HG03439 (cell line): ENCODE measurements at regions not wholly inside any gene's neighbourhood (a gene's known extent, or its start where the extent isn't known, plus 50 kb on each side); places are given as distances from the start of the nearest gene placed in this dataset.

Source experiments
- ATAC-seq: cut with Tn5 transposase; IDR thresholded peaks from one replicate; pipeline ENCODE4 v1.9.1; 2021; ENCODE audit warnings: mild to moderate bottlenecking, moderate library complexity; ENCODE audit not compliant: unreplicated experiment

DNA sequence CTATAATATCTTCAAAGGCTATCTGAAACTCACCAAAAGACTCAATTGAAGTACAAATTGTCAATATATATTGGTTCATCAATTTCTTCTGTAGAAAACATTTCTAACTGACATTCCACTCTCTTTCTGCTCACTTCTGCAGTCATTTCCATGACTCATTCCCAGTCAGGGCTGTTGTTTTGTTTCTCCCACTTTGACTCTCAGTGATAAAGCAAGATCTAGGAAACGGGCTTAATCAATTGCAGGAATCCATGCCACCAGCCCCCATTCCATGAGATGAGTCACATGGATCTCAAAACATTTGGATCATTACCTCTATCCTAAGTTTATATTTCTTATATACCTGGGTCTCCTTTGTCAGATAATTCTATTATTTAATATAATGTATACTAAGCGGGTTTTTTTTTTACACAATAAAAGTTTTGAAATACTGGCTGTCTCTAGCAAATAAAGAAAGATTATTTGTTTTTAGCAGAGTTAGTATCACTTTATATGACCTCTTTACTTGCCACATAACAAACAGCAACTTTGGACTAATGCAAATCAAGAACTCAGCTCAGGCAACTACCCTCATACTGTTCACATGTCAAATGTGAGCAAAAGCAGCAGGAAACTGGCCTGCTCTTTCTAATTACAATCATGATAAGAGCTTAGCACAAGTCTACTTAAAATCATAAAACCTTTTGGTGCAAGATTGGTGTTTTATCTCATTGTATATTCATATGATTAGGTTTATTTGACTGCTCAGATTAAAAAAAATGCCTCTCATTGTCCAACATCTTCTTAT, 251.1 kb upstream of the PIK3C3 start:
- no peak for ATAC-seq

GRCh38 chr18:41700416-41700815, 254.6 kb upstream of the PIK3C3 start:
- no peak for ATAC-seq

DNA sequence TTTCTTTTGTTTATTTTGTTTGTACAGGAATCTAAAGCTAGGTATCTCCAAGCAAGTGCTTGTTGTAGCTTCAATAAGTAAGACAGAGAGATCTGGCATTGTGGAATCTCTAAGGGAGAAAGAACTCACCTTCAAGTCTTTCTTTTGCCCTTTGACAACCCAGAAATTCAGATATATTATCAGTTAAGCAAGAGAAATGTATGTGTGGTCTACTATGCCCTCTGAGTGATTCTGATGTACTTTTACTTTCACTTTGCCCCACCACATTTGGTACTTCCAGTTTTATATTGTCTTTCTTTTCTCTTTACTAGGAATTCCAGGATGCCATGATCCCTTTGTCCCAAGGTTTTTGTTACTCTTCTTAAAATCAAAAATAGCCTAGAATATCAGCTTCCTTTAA, 259.6 kb upstream of the PIK3C3 start:
- no peak for ATAC-seq

DNA sequence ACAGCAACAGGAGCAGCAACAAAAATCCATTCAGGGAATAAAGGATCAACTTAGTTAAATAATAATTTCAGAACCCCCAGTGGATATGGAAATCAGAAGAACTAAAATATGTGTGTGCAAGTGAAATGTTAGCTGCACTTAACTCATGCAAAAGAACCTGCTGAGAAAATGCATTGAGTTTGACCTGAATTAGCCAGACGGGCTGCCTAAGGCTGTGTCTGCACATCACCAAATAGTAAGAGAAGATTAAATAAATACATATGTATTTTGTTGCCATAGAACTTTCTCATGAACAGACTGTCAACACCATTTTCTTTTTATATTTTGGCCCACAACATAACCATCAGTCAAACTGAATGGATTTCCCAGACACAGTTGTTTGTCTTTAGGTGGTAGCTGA, 262.0 kb upstream of the PIK3C3 start:
- no peak for ATAC-seq

DNA sequence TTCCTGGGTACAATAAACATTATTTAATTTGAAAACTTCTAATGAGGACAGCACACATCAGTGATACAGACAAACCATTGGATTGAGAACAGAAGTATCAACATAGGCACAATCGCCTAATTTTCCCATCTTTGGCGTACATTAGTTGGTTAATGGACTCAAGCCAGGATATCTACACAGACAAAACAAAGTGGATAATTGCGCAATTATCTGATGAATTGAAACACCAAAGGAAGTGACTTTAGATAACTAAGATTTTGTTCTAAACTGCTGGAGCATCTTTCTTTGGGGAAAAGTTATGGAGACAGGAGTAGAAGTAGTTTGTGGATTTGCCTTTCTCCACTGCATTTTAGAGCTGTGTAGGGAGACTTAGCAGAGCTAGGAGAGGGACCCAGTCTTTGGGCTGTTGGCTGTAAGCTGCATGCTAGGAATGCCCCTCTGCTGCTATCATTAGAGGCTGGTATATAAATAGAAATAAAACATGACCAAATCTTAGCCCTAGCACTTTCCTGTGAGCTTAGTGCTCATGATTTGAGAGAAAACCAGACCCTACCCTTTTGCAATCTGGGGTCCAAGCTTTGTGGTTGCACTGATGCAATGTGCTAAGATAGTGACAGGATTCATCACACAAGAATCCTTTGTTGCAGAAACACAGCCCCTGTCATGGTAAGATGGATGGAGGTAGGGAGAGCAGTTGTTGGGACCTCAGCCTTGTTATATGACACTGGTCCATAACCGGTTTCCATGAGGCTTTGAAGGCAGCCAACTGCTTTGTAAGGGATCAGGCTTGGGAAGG, 264.5 kb upstream of the PIK3C3 start:
- no peak for ATAC-seq

- ATAC-seq: no peak
Measured at GRCh38 chr18:41687138-41687537, 267.9 kb upstream of the PIK3C3 start.

GRCh38 chr18:41681138-41681880, 273.7 kb upstream of the PIK3C3 start:
- ATAC-seq: no peak

DNA sequence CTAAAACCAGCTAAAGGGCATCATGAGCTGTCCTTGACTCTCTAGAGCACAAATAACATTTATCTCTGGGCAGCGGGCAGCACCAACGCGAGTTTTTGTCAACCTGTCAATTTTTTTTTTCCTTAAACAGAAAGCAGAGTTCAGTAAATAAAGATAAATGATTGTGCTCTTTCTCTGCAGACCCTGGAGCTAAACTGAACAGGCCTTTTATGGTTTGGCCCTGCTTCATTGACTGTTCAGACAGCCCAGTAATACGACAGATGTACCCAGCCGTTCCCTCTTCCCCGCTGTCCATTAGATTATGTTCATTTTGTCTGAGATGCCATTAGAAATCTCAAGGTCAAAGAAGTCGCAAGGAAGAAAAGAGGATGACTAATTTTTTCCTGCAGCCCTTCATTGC, 280.5 kb upstream of the PIK3C3 start:
- no peak for ATAC-seq

DNA sequence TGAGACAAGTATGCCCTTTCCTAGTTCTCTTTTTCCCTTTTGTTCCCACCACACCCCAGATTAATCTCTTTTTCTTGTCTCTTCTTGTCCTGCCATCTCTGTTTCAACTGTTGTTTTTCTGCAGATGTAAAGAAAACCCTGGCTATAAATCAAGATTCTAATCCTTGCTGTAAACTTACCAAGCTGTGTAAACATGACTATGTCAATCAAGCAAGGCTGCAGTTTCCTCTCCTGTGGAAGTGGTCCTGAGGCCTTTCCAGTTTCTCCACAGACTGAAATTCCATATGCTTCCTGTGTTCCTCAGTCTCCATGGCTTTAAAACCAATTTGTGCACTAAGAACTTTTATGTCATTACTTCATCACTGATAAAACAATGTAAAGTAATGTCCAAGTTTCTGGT, 288.8 kb upstream of the PIK3C3 start:
- ATAC-seq: no peak

- no peak for ATAC-seq
Measured at GRCh38 chr18:41665210-41665609, 289.8 kb upstream of the PIK3C3 start.

DNA sequence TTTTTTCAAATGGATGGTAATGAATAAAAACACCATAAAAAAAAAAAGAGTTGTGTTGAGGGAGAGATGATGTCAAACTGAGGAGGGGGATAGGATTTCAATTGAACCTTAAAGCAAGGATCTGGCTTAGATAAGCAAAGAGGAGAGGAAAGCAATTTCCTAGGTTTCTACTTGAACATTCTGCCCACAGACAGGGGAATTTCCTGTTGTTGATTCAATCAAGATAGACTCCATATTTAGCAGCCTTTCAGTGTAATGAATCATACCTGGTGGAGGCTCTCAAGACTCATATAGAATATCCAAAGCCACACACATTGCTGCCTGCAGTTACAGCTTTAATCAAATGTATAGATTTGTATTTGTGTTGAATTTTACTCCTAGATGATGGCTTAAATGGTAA, 294.4 kb upstream of the PIK3C3 start:
- ATAC-seq: no peak

- no peak for ATAC-seq
Measured at GRCh38 chr18:41659438-41660130, 295.4 kb upstream of the PIK3C3 start.

GRCh38 chr18:41657189-41657588, 297.8 kb upstream of the PIK3C3 start:
- ATAC-seq: no peak

DNA sequence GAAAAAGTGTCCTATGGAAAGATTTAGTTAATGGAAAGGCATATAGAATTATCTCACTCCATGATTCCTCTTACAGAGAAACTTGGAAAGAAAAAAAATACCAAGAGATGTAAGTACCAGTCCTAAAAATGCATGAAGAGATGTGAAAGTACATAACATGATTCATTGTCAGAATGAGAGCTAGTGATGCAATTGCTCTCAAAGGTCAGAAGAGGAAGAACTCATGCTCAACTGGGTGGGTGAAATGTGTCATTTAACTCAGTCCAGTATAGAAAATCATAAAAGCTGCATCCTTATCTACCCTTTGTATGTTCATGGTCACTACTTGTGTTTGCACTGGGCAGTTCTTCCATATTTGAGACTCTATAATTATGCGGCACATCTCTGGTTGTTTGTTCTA, 300.0 kb upstream of the PIK3C3 start:
- no peak for ATAC-seq

DNA sequence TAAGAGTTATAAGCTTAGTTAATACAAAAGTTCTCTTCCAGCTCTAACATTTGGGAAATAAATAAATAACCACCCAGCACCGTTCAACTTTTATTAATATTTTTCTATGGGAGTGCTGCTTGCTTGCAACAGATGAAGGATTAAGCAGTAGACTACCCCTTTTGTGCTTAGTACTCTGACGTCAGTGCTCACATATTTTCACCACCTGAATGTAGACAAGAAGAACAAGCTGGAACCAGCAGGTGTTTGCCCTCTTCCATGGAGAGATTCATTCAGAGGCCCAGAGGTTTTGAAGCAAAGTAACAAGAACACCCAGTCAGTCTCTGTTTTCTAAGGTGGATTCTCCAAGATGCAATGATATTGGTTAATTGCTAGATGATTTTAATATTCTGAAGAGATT, 307.1 kb upstream of the PIK3C3 start:
- no peak for ATAC-seq

DNA sequence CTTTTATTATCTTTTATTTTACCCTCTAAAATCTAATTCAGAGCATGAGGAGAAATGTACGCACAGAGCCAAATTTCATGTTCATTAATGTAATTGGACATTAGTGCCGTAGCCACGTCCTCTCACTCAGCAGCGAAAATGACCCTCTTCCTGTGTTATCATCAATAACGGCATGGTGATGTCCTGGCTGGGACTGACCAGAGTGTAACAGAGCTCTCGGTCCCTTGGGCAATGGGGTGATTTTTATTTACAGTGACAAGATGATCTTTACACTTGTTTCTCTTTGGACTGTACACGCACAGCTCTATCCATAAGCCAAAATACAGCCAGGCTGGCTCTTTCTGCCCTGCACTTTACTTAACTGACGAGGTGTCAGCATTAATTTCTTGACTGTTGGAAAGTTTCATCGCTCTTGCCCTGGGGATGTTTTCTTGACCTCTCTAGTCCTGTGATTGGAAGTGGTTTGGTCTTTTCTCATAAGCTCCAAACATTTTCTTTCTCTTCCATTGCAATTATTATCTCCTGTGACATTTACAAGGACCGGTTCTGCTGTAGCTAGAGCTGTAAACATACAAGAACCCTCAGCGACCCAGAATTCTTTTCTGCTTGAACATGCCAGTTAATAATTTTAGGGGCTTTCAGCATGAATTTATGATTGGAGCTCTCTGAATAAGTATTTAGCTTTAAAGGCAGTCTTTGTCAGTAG, 308.0 kb upstream of the PIK3C3 start:
- no peak for ATAC-seq

DNA sequence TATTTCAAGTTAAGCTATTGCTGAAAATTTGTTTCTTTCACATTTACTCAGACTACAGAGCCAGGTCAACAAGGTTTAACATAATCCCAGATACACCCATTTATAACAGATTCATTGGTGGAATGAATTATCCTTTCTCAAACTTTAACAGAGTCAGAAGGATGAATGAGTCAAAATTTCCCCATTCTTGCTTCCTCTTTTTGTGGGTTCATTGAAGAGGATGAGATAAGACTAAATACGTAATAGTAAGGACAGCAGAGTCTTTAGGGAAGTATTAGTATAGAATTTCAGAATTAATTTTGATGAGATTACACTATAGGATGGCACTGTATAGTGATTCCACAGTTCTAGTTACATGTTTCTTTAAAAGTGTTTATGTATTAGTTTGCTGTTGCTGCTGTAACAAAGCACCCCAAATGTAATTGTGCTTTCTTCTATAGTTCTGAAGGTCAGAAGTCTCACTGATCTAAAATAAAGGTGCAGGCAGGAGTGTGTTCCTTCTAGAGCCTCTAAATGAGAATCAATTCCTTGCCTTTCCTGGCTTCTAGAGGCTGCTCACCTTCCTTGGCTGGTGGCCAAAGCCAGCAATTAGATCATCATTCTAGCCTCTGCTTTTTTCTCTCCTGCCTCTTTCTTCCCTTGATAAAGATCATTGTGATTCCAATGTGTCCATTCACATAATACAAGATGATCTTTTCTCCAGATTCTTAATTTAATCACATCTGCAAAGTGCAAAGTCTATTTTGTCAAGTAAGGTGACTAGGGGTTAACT, 309.3 kb upstream of the PIK3C3 start:
- no peak for ATAC-seq

DNA sequence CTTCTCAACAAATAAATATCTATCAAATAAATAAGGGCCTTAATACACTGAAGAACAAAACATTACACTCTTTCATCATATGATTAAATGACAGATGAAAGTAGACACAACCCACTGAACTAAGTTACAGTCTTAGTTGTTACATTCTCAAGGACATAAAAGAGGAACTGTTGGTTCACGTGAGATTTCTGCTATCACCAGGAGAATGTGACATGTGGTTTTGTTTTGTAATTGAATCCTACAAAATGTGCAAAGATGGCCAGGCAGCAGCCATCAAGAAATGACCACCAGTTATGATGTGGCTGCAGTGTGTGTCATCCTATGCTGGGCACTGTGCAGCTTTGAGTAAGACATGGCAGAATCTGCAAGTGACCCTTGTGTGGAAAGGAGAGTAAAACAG, 310.6 kb upstream of the PIK3C3 start:
- no peak for ATAC-seq

- ATAC-seq: no peak
Measured at GRCh38 chr18:41643427-41643826, 311.6 kb upstream of the PIK3C3 start.

DNA sequence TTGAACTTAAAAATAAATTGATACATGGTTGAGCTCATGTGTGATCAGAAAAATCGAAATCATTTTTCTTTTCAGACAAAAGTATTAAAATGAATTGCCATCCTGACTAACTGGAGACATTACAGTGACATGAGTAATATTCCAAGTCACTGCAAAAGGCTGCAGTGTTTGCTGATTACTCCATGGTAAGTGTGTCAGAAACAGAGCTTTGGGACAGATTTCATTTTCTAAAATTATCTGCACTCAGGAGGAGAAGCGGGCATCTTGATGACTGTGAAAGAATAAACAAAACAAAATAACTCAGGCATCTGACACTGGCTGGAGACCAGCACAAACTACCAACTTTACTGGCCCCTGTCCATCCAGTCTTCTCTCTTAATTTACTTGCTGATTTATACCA, 312.3 kb upstream of the PIK3C3 start:
- ATAC-seq: no peak
